ENCODE measurements at regions not wholly inside any gene's neighbourhood (a gene's known extent, or its start where the extent isn't known, plus 50 kb on each side); places are given as distances from the start of the nearest gene placed in this dataset.

DNA sequence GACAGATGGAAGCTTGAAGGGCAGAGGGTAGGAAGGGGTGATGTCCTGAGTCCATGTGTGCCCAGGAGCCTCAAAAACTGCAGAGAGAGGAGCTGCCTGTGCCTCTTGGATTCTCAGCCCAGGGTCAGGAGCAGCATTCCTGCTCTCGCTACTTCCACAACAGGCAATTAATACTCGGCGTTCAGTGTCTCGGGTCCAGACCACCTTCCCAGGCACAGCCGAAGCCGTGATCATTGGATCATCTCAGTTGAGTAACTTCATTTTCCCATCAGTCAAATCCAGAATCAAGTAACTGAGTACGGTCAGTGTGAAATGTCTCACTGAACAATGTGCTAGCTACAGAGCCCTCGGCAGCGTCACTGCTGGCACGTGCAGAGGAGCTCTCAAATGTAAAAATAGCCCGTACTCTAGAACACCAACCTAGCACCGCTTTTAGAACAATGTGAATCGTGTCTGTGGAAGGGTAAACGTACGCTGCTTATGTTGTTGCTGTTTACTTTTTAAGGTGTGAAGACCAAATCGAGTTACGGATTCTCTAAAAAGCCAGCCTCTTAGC is 63.5 kb upstream of the IRX4 start:
- Mint-ChIP-seq H3K27me3 (ENCODE audit: insufficient read depth, low read depth, poor library complexity) (peaks cover 5% of the 10 kb centered on the region), H3K27ac (no peak overlapping the region), H3K4me3 (no peak overlapping the region), H3K36me3 (ENCODE audit: low read depth) (no peaks in the 10 kb centered on the region), H3K9me3 (peaks cover 2% of the 10 kb centered on the region; the same call in 1 of the 3 replicates), H3K4me1 (peaks cover 18% of the 10 kb centered on the region)
- Histone ChIP-seq H3K79me2 (replicated peaks; ENCODE audit: insufficient read depth) (no peaks in the 10 kb centered on the region), H3K9me2 (ENCODE audit: insufficient read depth) (no peaks in the 10 kb centered on the region), H2AFZ (no peak overlapping the region), H3K36me3 (ENCODE audit: insufficient read depth) (no peaks in the 10 kb centered on the region), H3F3A (replicated peaks; ENCODE audit: low read depth) (no peaks in the 10 kb centered on the region), H3K4me3 (no peak overlapping the region), H4K20me1 (replicated peaks; ENCODE audit: insufficient read depth) (no peaks in the 10 kb centered on the region), H3K27ac (ENCODE audit: low read depth) (no peak overlapping the region), H3K4me1 (ENCODE audit: insufficient read depth) (no peaks in the 10 kb centered on the region), H3K27me3 (ENCODE audit: insufficient read depth) (no peaks in the 10 kb centered on the region), H3K4me2 (no peak overlapping the region)
- no peak for TF ChIP-seq ZNF331 (CRISPR knock-in tag; IDR thresholded peaks at IDR 0.05; ENCODE audit: low read depth)
- no peak for TF ChIP-seq JUNB (IDR thresholded peaks at IDR 0.05; ENCODE audit: unreplicated experiment)
- TF ChIP-seq NANOG (IDR thresholded peaks at IDR 0.05; ENCODE audit: borderline replicate concordance): no peak
- TF ChIP-seq, protein P1, sequence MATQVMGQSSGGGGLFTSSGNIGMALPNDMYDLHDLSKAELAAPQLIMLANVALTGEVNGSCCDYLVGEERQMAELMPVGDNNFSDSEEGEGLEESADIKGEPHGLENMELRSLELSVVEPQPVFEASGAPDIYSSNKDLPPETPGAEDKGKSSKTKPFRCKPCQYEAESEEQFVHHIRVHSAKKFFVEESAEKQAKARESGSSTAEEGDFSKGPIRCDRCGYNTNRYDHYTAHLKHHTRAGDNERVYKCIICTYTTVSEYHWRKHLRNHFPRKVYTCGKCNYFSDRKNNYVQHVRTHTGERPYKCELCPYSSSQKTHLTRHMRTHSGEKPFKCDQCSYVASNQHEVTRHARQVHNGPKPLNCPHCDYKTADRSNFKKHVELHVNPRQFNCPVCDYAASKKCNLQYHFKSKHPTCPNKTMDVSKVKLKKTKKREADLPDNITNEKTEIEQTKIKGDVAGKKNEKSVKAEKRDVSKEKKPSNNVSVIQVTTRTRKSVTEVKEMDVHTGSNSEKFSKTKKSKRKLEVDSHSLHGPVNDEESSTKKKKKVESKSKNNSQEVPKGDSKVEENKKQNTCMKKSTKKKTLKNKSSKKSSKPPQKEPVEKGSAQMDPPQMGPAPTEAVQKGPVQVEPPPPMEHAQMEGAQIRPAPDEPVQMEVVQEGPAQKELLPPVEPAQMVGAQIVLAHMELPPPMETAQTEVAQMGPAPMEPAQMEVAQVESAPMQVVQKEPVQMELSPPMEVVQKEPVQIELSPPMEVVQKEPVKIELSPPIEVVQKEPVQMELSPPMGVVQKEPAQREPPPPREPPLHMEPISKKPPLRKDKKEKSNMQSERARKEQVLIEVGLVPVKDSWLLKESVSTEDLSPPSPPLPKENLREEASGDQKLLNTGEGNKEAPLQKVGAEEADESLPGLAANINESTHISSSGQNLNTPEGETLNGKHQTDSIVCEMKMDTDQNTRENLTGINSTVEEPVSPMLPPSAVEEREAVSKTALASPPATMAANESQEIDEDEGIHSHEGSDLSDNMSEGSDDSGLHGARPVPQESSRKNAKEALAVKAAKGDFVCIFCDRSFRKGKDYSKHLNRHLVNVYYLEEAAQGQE (IDR thresholded peaks at IDR 0.05; ENCODE audit: unreplicated experiment): no peak
- TF ChIP-seq EZH2 (IDR thresholded peaks at IDR 0.05; ENCODE audit: low read depth, unreplicated experiment): no peak
- ATAC-seq: no peak
- DNase-seq (ENCODE audit: low spot score): no peak

DNA sequence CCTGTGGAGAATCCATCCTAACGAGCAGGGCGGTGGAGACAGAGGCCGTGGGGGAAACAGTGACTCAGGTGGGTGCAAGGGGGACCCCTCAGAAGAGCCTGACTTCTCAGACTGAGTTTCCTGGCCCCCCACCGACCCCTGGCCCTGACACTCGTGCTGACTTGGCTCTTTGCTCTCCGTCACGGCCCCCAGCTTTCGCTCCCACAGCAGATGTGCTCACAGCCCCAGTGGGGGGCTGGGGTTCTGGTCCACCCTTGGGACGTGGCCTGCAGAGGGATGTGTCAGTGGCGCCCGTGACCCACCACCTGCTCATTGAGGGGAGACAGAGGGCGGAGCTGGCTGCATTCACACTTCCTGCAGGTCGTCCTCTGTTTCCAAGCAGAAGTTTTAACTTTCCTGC is 62.9 kb upstream of the IRX4 start:
- H3K36me3 ChIP-seq (ENCODE audit: insufficient read depth): no peaks in the 10 kb centered on the region
- no peak overlapping the region for H2AFZ ChIP-seq
- Mint-ChIP-seq H3K9me3 (peaks cover 2% of the 10 kb centered on the region; the same call in 1 of the 3 replicates), H3K27me3 (ENCODE audit: insufficient read depth, low read depth, poor library complexity) (peaks cover 5% of the 10 kb centered on the region), H3K27ac (no peak overlapping the region), H3K4me3 (no peak overlapping the region), H3K4me1 (peaks cover 14% of the 10 kb centered on the region; the same call in 2 of the 3 replicates), H3K36me3 (ENCODE audit: low read depth) (no peaks in the 10 kb centered on the region)
- H3K4me3 ChIP-seq: no peak overlapping the region
- no peaks in the 10 kb centered on the region for H3K27me3 ChIP-seq (ENCODE audit: insufficient read depth)
- ATAC-seq: no peak
- TF ChIP-seq, protein P2, sequence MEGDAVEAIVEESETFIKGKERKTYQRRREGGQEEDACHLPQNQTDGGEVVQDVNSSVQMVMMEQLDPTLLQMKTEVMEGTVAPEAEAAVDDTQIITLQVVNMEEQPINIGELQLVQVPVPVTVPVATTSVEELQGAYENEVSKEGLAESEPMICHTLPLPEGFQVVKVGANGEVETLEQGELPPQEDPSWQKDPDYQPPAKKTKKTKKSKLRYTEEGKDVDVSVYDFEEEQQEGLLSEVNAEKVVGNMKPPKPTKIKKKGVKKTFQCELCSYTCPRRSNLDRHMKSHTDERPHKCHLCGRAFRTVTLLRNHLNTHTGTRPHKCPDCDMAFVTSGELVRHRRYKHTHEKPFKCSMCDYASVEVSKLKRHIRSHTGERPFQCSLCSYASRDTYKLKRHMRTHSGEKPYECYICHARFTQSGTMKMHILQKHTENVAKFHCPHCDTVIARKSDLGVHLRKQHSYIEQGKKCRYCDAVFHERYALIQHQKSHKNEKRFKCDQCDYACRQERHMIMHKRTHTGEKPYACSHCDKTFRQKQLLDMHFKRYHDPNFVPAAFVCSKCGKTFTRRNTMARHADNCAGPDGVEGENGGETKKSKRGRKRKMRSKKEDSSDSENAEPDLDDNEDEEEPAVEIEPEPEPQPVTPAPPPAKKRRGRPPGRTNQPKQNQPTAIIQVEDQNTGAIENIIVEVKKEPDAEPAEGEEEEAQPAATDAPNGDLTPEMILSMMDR (conservative IDR thresholded peaks at IDR 0.05; ENCODE audit: low read depth in 2 of 2): no peak
- TF ChIP-seq JUNB (IDR thresholded peaks at IDR 0.05; ENCODE audit: unreplicated experiment) (no peak), CREB1 (CRISPR knock-in tag; IDR thresholded peaks at IDR 0.05; ENCODE audit: low read depth) (no peak), POLR2AphosphoS5 (IDR thresholded peaks at IDR 0.05; ENCODE audit: low read depth) (no peak), EZH2phosphoT487 (IDR thresholded peaks at IDR 0.05; ENCODE audit: unreplicated experiment) (no peak)
- no peaks in the 10 kb centered on the region for H3K4me1 ChIP-seq (ENCODE audit: insufficient read depth)
- H3K27ac ChIP-seq (ENCODE audit: low read depth): no peak overlapping the region
- no peaks in the 10 kb centered on the region for H3K9me2 ChIP-seq (ENCODE audit: insufficient read depth)
- no peaks in the 10 kb centered on the region for H3K79me2 ChIP-seq (replicated peaks; ENCODE audit: insufficient read depth)
- H4K20me1 ChIP-seq (replicated peaks; ENCODE audit: insufficient read depth): no peaks in the 10 kb centered on the region
- no peak for DNase-seq (ENCODE audit: low spot score)
- no peaks in the 10 kb centered on the region for H3F3A ChIP-seq (replicated peaks; ENCODE audit: low read depth)
- no peak overlapping the region for H3K4me2 ChIP-seq

Measured in GM23338 (cell line).